AG04449 (cell line): ENCODE measurements at regions not wholly inside any gene's neighbourhood (a gene's known extent, or its start where the extent isn't known, plus 50 kb on each side); places are given as distances from the start of the nearest gene placed in this dataset.

Source experiments
- CTCF ChIA-PET: fragments of 350-600 bp; formaldehyde crosslinking; extraction: SDS; loops from one replicate; lab custom pipeline; 2021; ENCODE audit warnings: antibody characterized with exemption; lab: Yijun Ruan, JAX
- POLR2A ChIA-PET: fragments of 400-600, 350-600 bp; formaldehyde crosslinking; extraction: SDS; loops from one replicate; lab custom pipeline; 2020; ENCODE audit warnings: antibody characterized with exemption, inconsistent platforms; lab: Yijun Ruan, JAX
- DNase-seq: peaks from one replicate; pipeline ENCODE4 v3.0.0-alpha.2; 2010; ENCODE audit warnings: low read depth, low spot score
- H3K4me3 ChIP-seq: 2 replicates; pipeline ENCODE4 v1.5.1; 2011; ENCODE audit warnings: low read depth, mild to moderate bottlenecking, control low read depth, low read length
- CTCF ChIP-seq: IDR thresholded peaks from one replicate; pipeline ENCODE4 v1.5.1; 2011; ENCODE audit warnings: mild to moderate bottlenecking, moderate library complexity, low read length, control low read depth, inconsistent platforms; ENCODE audit not compliant: insufficient read depth; ENCODE audit errors: missing control alignments

GRCh38 chr3:72274493-72275330 is 489.8 kb upstream of the PROK2 start:
- DNase-seq, result peak; percentile 51
- H3K4me3 ChIP-seq, result no peak overlapping the region
- no peak for TF ChIP-seq CTCF
- POLR2A ChIA-PET, result interaction anchor here (1.0 kb wide), 1 partner anchor 13 kb away, joined by 3 read pairs; no protein-coding TSS in a partner anchor
- CTCF ChIA-PET, result interaction anchor here (1.3 to 1.6 kb wide), 2 partner anchors 399 to 548 kb away, joined by 3 to 5 read pairs; no protein-coding TSS in a partner anchor

- peak; percentile 95 for DNase-seq
- no peak overlapping the region for H3K4me3 ChIP-seq
- TF ChIP-seq CTCF, result no peak
- CTCF ChIA-PET, result interaction anchor here (0.6 to 1.2 kb wide), 4 partner anchors 16 to 398 kb away, joined by 3 to 4 read pairs (median 4); no protein-coding TSS in a partner anchor
- POLR2A ChIA-PET, result interaction anchor here (0.8 to 1.0 kb wide), 2 partner anchors 14 to 16 kb away, joined by 3 read pairs; no protein-coding TSS in a partner anchor
These were observed 488.7 kb upstream of the PROK2 start for GRCh38 chr3:72273615-72274014.

- DNase-seq, result no peak
- ChIA-PET CTCF (interaction anchor here (1.2 kb wide), 1 partner anchor 397 kb away, joined by 4 read pairs; no protein-coding TSS in a partner anchor), POLR2A (no interaction called here)
- no peak overlapping the region for H3K4me3 ChIP-seq
- no peak for TF ChIP-seq CTCF
These were observed 487.4 kb upstream of the PROK2 start for GRCh38 chr3:72272356-72272755.

GRCh38 chr3:72271923-72272322 is 487.0 kb upstream of the PROK2 start:
- no peak overlapping the region for H3K4me3 ChIP-seq
- no peak for DNase-seq
- ChIA-PET POLR2A (no interaction called here), CTCF (interaction anchor here (1.3 kb wide), 1 partner anchor 56 kb away, joined by 3 read pairs; no protein-coding TSS in a partner anchor)
- no peak for TF ChIP-seq CTCF

- CTCF ChIA-PET, result interaction anchor here (0.9 to 1.5 kb wide), 3 partner anchors 57 to 547 kb away, joined by 3 to 6 read pairs (median 3); partner anchors contain the start of gene RYBP
These were observed 486.3 kb upstream of the PROK2 start for GRCh38 chr3:72271216-72271615.

More at GRCh38 chr3:72271216-72271615, 486.3 kb upstream of the PROK2 start:
- no peak overlapping the region for H3K4me3 ChIP-seq
- no peak for TF ChIP-seq CTCF
- DNase-seq, result no peak
- POLR2A ChIA-PET, result no interaction called here
